ENCODE measurements at regions not wholly inside any gene's neighbourhood (a gene's known extent, or its start where the extent isn't known, plus 50 kb on each side); places are given as distances from the start of the nearest gene placed in this dataset.

- no peaks in the 10 kb centered on the region for H3K36me3 ChIP-seq
- no peaks in the 10 kb centered on the region for H3K4me1 ChIP-seq
- no peak overlapping the region for H3K27ac ChIP-seq
- WGBS, 2 donors: 18 to 29% methylated on average over 1 of the region's 1 CpG
- no peak overlapping the region for H3K4me3 ChIP-seq
- H3K9me3 ChIP-seq: no peaks in the 10 kb centered on the region
- ATAC-seq (ENCODE audit: low FRiP score in 2 of 2) (no peak), DNase-seq (no peak)
- TF ChIP-seq EP300 (IDR thresholded peaks at IDR 0.05): no peak
- TF ChIP-seq POLR2A (IDR thresholded peaks at IDR 0.05): no peak
- no peak for TF ChIP-seq POLR2AphosphoS5 (IDR thresholded peaks at IDR 0.05)
- no peak for TF ChIP-seq CTCF (IDR thresholded peaks at IDR 0.05)
- H3K27me3 ChIP-seq: no peaks in the 10 kb centered on the region
These were observed 171.6 kb upstream of the ID4 start for GRCh38 chr6:19665613-19665909.

- no peaks in the 10 kb centered on the region for H3K4me1 ChIP-seq
- H3K36me3 ChIP-seq: no peaks in the 10 kb centered on the region
- H3K4me3 ChIP-seq: no peak overlapping the region
- no peak for TF ChIP-seq POLR2AphosphoS5 (IDR thresholded peaks at IDR 0.05)
- no peak for TF ChIP-seq CTCF (IDR thresholded peaks at IDR 0.05)
- TF ChIP-seq POLR2A (IDR thresholded peaks at IDR 0.05): no peak
- no peak for TF ChIP-seq EP300 (IDR thresholded peaks at IDR 0.05)
- no peak for ATAC-seq (ENCODE audit: low FRiP score in 2 of 2)
- H3K9me3 ChIP-seq: no peaks in the 10 kb centered on the region
- H3K27ac ChIP-seq: no peak overlapping the region
- no peak for DNase-seq
- H3K27me3 ChIP-seq: no peaks in the 10 kb centered on the region
These were observed 168.5 kb upstream of the ID4 start for GRCh38 chr6:19668710-19669109.

- Histone ChIP-seq H3K9me3 (no peaks in the 10 kb centered on the region), H3K27me3 (no peaks in the 10 kb centered on the region), H3K4me1 (no peaks in the 10 kb centered on the region), H3K27ac (no peak overlapping the region), H3K36me3 (no peaks in the 10 kb centered on the region), H3K4me3 (no peak overlapping the region)
- TF ChIP-seq POLR2A (IDR thresholded peaks at IDR 0.05): no peak
- TF ChIP-seq EP300 (IDR thresholded peaks at IDR 0.05): no peak
- TF ChIP-seq POLR2AphosphoS5 (IDR thresholded peaks at IDR 0.05): no peak
- TF ChIP-seq CTCF (IDR thresholded peaks at IDR 0.05): no peak
- ATAC-seq (ENCODE audit: low FRiP score in 2 of 2) (no peak), DNase-seq (no peak)
These were observed 168.0 kb upstream of the ID4 start for GRCh38 chr6:19669206-19669605.

- TF ChIP-seq EP300 (IDR thresholded peaks at IDR 0.05) (no peak), POLR2AphosphoS5 (IDR thresholded peaks at IDR 0.05) (no peak), POLR2A (IDR thresholded peaks at IDR 0.05) (no peak), CTCF (IDR thresholded peaks at IDR 0.05) (no peak)
- ATAC-seq (ENCODE audit: low FRiP score in 2 of 2) (no peak), DNase-seq (no peak)
- H3K4me1 ChIP-seq: no peaks in the 10 kb centered on the region
- no peak overlapping the region for H3K27ac ChIP-seq
- no peaks in the 10 kb centered on the region for H3K27me3 ChIP-seq
- H3K36me3 ChIP-seq: no peaks in the 10 kb centered on the region
- no peak overlapping the region for H3K4me3 ChIP-seq
- no peaks in the 10 kb centered on the region for H3K9me3 ChIP-seq
These were observed 154.3 kb upstream of the ID4 start for GRCh38 chr6:19682859-19683258.

- DNase-seq (no peak), ATAC-seq (ENCODE audit: low FRiP score in 2 of 2) (no peak)
- TF ChIP-seq EP300 (IDR thresholded peaks at IDR 0.05) (no peak), POLR2A (IDR thresholded peaks at IDR 0.05) (no peak), CTCF (IDR thresholded peaks at IDR 0.05) (no peak), POLR2AphosphoS5 (IDR thresholded peaks at IDR 0.05) (no peak)
- Histone ChIP-seq H3K36me3 (no peaks in the 10 kb centered on the region), H3K4me1 (peaks cover 0 to 7% (median 0%) of the 10 kb centered on the region in 4 donors), H3K27ac (no peak overlapping the region), H3K27me3 (no peaks in the 10 kb centered on the region), H3K9me3 (no peaks in the 10 kb centered on the region), H3K4me3 (no peak overlapping the region)
- WGBS, 2 donors: 65 to 68% methylated on average over 6 of the region's 6 CpGs
These were observed 146.7 kb upstream of the ID4 start for GRCh38 chr6:19690325-19691075.

Data from upper lobe of left lung (tissue), 6 donors.